Calu3 (cell line): ENCODE measurements at regions not wholly inside any gene's neighbourhood (a gene's known extent, or its start where the extent isn't known, plus 50 kb on each side); places are given as distances from the start of the nearest gene placed in this dataset.

Source experiments
- BruUV-seq: library from RNA; stranded (reverse); fragments of 400-500 nt; replicated peaks from 2 replicates; lab custom pipeline; 2021; lab: Mats Ljungman, UMichigan
- CTCF ChIA-PET: fragments of 300-600 bp; sonication (Branson Sonifier 250); formaldehyde crosslinking; loops from one replicate; lab custom pipeline; 2022; ENCODE audit warnings: antibody characterized with exemption; lab: Charles Lee
- DNase-seq: peaks from one replicate; pipeline ENCODE4 v3.0.0; 2022
- H3K27ac Mint-ChIP-seq: one replicate; pipeline ENCODE4 v1.8.0; 2022; ENCODE audit warnings: mixed read lengths; ENCODE audit not compliant: unreplicated experiment
- H3K27me3 Mint-ChIP-seq: one replicate; pipeline ENCODE4 v1.8.0; 2022; ENCODE audit warnings: mixed read lengths; ENCODE audit not compliant: unreplicated experiment
- H3K36me3 Mint-ChIP-seq: one replicate; pipeline ENCODE4 v1.8.0; 2022; ENCODE audit warnings: mild to moderate bottlenecking, moderate library complexity, mixed read lengths; ENCODE audit not compliant: insufficient read depth, unreplicated experiment
- H3K4me1 Mint-ChIP-seq: one replicate; pipeline ENCODE4 v1.8.0; 2022; ENCODE audit warnings: mild to moderate bottlenecking, low read depth, mixed read lengths; ENCODE audit not compliant: unreplicated experiment
- H3K4me3 Mint-ChIP-seq: one replicate; pipeline ENCODE4 v1.8.0; 2022; ENCODE audit warnings: mild to moderate bottlenecking, low read depth, moderate library complexity, mixed read lengths; ENCODE audit not compliant: unreplicated experiment
- H3K9me3 Mint-ChIP-seq: one replicate; pipeline ENCODE4 v1.8.0; 2022; ENCODE audit warnings: low read depth, mixed read lengths; ENCODE audit not compliant: unreplicated experiment
- intact Hi-C: fragments of 100-400 bp; cut with micrococcal nuclease; formaldehyde crosslinking; loops from one replicate; pipeline ENCODE4 v1.10.0; 2022; ENCODE audit not compliant: unreplicated experiment
- TF ChIP-seq, protein P1 (sequence below): fragments of 200-600 bp; IDR thresholded peaks from one replicate; pipeline ENCODE4 v1.8.0; 2022; ENCODE audit warnings: antibody characterized with exemption; ENCODE audit not compliant: unreplicated experiment

DNA sequence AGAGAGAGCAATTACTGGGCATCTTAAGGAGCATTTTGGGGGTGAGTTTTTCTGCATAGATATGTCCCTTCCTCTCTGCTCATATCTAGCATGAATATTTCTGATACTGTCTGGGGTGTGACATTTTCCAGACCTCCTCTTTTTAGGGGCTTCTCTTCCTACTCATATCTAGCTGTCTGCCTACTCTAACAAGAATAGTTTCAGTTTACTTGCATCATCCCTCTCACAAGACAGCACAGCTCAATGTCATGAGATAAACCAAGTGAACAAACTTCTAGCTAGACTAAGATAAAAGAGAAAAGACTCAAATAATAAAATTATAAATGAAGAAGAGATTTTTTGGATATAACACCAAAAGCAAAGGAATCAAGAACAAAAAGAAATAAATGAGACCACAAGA lies 419.5 kb upstream of the SORCS1 start:
- H3K27me3 Mint-ChIP-seq: no peaks in the 10 kb centered on the region
- H3K9me3 Mint-ChIP-seq: peaks cover 6% of the 10 kb centered on the region
- CTCF ChIA-PET: no interaction called here
- TF ChIP-seq, protein P1, sequence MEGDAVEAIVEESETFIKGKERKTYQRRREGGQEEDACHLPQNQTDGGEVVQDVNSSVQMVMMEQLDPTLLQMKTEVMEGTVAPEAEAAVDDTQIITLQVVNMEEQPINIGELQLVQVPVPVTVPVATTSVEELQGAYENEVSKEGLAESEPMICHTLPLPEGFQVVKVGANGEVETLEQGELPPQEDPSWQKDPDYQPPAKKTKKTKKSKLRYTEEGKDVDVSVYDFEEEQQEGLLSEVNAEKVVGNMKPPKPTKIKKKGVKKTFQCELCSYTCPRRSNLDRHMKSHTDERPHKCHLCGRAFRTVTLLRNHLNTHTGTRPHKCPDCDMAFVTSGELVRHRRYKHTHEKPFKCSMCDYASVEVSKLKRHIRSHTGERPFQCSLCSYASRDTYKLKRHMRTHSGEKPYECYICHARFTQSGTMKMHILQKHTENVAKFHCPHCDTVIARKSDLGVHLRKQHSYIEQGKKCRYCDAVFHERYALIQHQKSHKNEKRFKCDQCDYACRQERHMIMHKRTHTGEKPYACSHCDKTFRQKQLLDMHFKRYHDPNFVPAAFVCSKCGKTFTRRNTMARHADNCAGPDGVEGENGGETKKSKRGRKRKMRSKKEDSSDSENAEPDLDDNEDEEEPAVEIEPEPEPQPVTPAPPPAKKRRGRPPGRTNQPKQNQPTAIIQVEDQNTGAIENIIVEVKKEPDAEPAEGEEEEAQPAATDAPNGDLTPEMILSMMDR: no peak
- no peaks in the 10 kb centered on the region for H3K4me1 Mint-ChIP-seq
- no peak overlapping the region for H3K4me3 Mint-ChIP-seq
- BruUV-seq: no TSS peak
- intact Hi-C loops: no loop called here
- H3K27ac Mint-ChIP-seq: no peak overlapping the region
- no peak for DNase-seq
- H3K36me3 Mint-ChIP-seq: no peaks in the 10 kb centered on the region

DNA sequence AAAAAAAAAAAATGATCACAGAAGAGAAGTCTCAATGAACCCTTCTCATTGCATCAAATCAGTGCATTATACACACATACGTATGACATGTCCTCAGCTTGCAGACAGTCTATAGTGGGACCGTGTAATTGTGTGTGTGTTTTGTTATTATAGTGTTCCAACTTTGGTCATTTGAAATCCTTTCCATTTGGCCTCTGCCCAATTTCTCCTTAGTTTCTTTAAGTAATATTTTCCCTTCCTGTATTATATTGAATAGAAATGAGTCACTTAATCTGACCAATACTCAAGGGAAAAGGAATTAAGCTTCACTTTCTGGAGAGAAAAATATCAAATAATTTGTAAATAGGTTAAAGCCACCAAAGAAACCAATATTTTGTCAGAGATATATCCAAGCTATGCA lies 415.5 kb upstream of the SORCS1 start:
- intact Hi-C loops: no loop called here
- Mint-ChIP-seq H3K4me3 (no peak overlapping the region), H3K4me1 (no peaks in the 10 kb centered on the region), H3K27ac (no peak overlapping the region), H3K36me3 (no peaks in the 10 kb centered on the region), H3K9me3 (peaks cover 5% of the 10 kb centered on the region), H3K27me3 (no peaks in the 10 kb centered on the region)
- TF ChIP-seq, protein P1: no peak
- no TSS peak for BruUV-seq
- CTCF ChIA-PET: no interaction called here
- no peak for DNase-seq

DNA sequence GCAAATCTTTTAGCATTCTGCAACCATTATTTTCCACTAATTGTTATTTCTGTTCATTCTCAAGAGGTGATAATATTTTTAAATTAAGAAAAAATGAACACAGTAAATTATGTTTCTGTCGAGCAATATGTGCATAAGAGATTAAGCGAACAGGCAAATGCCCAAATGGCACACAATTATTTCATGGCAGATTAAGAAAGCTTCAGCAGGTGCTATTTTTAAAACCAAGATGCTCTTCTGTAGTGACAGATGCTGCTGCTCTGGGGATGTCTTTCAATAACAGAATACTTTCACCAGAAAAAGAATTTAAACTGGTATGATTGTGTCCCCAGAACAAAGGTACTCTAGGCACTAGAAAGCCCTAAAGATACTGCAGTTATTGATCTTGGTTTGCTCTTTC lies 412.7 kb upstream of the SORCS1 start:
- Mint-ChIP-seq H3K4me3 (no peak overlapping the region), H3K27ac (no peak overlapping the region), H3K36me3 (no peaks in the 10 kb centered on the region), H3K4me1 (no peaks in the 10 kb centered on the region), H3K9me3 (peaks cover 5% of the 10 kb centered on the region), H3K27me3 (no peaks in the 10 kb centered on the region)
- TF ChIP-seq, protein P1: no peak
- DNase-seq: no peak
- intact Hi-C loops: no loop called here
- BruUV-seq: no TSS peak
- CTCF ChIA-PET: no interaction called here

DNA sequence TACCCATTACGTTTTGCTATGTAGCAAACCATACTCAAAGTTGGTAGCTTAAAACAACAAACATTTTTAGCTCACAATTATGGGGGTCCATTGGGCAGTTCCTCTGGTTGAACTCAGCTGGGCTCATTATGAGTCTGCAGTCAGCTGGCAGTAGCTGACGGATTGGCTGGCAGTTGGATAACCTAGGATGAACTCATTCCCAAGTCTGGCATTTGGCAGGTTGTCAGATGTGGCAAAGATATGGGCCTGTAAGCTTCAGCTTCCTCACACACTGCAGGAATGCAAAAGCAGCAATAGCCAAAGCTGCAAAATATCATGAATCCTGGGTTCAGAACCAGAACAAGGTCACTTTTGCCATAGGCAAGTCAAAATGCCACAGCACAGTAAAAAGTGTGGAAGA lies 412.2 kb upstream of the SORCS1 start:
- intact Hi-C loops: no loop called here
- no TSS peak for BruUV-seq
- no peaks in the 10 kb centered on the region for H3K4me1 Mint-ChIP-seq
- no peak overlapping the region for H3K4me3 Mint-ChIP-seq
- peaks cover 5% of the 10 kb centered on the region for H3K9me3 Mint-ChIP-seq
- H3K36me3 Mint-ChIP-seq: no peaks in the 10 kb centered on the region
- TF ChIP-seq, protein P1: no peak
- H3K27ac Mint-ChIP-seq: no peak overlapping the region
- DNase-seq: no peak
- no peaks in the 10 kb centered on the region for H3K27me3 Mint-ChIP-seq
- CTCF ChIA-PET: no interaction called here
